ENCODE measurements at regions not wholly inside any gene's neighbourhood (a gene's known extent, or its start where the extent isn't known, plus 50 kb on each side); places are given as distances from the start of the nearest gene placed in this dataset.

- DNase-seq, result no peak
These were observed 505.4 kb upstream of the PIK3C3 start for GRCh38 chr18:41449612-41450011.

- no peak for DNase-seq
These were observed 510.1 kb upstream of the PIK3C3 start for GRCh38 chr18:41444943-41445342.

GRCh38 chr18:41436772-41437171 lies 518.3 kb upstream of the PIK3C3 start:
- no peak for DNase-seq

- DNase-seq, result no peak
These were observed 536.4 kb upstream of the PIK3C3 start for GRCh38 chr18:41418598-41418997.

GRCh38 chr18:41416044-41416443 lies 539.0 kb upstream of the PIK3C3 start:
- DNase-seq, result no peak

- no peak for DNase-seq
These were observed 545.0 kb upstream of the PIK3C3 start for GRCh38 chr18:41410006-41410405.

- no peak for DNase-seq
These were observed 548.2 kb upstream of the PIK3C3 start for GRCh38 chr18:41406834-41407233.

- no peak for DNase-seq
These were observed 558.2 kb upstream of the PIK3C3 start for GRCh38 chr18:41396861-41397260.

- no peak for DNase-seq
These were observed 558.8 kb upstream of the PIK3C3 start for GRCh38 chr18:41396211-41396610.

- no peak for DNase-seq
These were observed 559.3 kb upstream of the PIK3C3 start for GRCh38 chr18:41395695-41396094.

GRCh38 chr18:41391616-41392595 lies 563.1 kb upstream of the PIK3C3 start:
- no peak for DNase-seq

GRCh38 chr18:41390309-41390708 lies 564.7 kb upstream of the PIK3C3 start:
- DNase-seq, result no peak

- DNase-seq, result no peak
These were observed 576.4 kb upstream of the PIK3C3 start for GRCh38 chr18:41378598-41378997.

- no peak for DNase-seq
These were observed 581.4 kb upstream of the PIK3C3 start for GRCh38 chr18:41373612-41374011.

GRCh38 chr18:41372046-41372665 lies 582.9 kb upstream of the PIK3C3 start:
- no peak for DNase-seq

- no peak for DNase-seq
These were observed 583.6 kb upstream of the PIK3C3 start for GRCh38 chr18:41371156-41372045.

GRCh38 chr18:41370740-41371139 lies 584.3 kb upstream of the PIK3C3 start:
- DNase-seq, result no peak

GRCh38 chr18:41357708-41358107 lies 597.3 kb upstream of the PIK3C3 start:
- DNase-seq, result no peak

GRCh38 chr18:41353777-41354528 lies 601.1 kb upstream of the PIK3C3 start:
- DNase-seq, result no peak

- DNase-seq, result no peak
These were observed 603.6 kb upstream of the PIK3C3 start for GRCh38 chr18:41351430-41351829.

- DNase-seq, result no peak
These were observed 608.0 kb upstream of the PIK3C3 start for GRCh38 chr18:41347057-41347456.

- DNase-seq, result no peak
These were observed 611.2 kb upstream of the PIK3C3 start for GRCh38 chr18:41343808-41344207.
